HG03135 (cell line): ENCODE measurements at regions not wholly inside any gene's neighbourhood (a gene's known extent, or its start where the extent isn't known, plus 50 kb on each side); places are given as distances from the start of the nearest gene placed in this dataset.
"Not testable (repeated sequence)": the region's sequence is repeated elsewhere in the genome, so short reads cannot be mapped to it uniquely, and the experiment has no call there.

Source experiments
- ATAC-seq: cut with Tn5 transposase; IDR thresholded peaks from one replicate; pipeline ENCODE4 v1.9.1; 2021; ENCODE audit warnings: mild to moderate bottlenecking, moderate library complexity; ENCODE audit not compliant: unreplicated experiment

DNA sequence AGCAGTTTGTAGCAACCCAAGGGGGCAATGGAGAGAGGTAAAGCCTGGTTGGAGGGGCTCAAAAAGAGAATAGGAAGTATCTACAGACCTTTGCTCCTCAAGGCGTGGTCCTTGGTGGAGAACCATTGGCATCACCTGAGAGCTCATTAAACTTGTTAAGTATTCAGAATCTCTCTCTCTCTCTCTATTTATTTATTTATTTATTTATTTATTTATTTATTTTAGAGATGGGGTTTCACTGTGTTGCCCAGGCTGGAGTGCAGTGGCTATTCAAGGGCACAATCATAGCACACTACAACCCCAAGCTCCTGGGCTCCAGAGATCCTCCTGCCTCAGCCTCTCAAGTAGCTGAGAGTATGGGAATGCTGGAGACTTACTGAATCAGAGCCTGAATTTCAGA, 193.1 kb upstream of the ADCY2 start:
- no peak for ATAC-seq

DNA sequence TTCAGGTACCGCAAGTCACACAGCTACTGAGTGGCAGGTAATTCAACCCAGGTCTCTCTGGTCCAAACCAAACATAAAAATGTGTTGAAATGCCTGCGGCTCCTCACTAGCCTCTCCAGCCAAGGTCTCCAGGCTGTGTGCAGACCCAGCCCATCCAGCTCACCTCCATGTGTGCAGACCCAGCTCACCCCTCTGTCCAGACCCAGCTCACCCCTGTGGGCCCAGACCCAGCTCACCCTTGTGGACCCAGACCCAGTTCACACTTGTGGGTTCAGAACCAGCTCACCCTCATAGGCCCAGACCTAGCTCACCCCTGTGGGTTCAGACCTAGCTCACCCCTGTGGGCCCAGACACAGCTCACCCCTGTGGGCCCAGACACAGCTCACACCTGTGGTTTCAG, 188.0 kb upstream of the ADCY2 start:
- ATAC-seq, result no peak

DNA sequence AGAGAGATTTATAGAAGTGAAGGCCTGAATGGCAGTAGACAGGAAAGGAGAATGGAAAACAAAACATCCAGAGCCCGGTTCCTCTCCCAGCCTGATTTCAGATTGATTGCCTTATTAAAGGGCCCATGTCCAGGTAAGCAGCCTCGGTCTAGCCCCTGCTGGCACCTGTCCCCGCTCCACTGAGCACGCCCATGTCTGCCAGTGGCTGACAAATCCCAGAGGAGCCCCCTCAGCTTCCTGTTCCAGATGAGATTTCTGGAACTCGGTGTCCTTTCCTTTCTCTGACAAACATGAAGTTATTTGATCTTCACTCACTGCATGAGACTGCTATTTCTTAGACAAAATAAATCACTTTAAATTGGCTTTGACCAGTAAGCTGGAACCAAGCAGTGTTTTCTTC, 187.0 kb upstream of the ADCY2 start:
- no peak for ATAC-seq

DNA sequence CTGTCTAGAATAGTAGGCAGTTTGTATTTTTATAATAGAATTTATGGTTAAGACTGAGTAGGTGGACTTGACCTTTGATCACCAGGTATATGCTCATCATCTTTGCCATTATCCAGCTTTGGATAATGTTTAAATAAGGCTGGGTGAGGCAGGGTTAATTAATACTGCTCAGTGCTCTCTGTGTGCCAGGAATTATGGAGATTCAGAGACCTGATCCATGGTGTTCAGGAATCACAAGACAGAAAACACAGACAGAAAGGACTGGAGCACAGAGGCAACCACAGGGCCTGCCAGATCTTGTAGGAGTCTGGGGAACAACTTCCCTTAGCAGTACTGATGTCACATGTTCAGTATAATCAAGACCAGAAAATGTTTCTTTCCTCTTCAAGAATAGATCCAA, 186.3 kb upstream of the ADCY2 start:
- no peak for ATAC-seq

DNA sequence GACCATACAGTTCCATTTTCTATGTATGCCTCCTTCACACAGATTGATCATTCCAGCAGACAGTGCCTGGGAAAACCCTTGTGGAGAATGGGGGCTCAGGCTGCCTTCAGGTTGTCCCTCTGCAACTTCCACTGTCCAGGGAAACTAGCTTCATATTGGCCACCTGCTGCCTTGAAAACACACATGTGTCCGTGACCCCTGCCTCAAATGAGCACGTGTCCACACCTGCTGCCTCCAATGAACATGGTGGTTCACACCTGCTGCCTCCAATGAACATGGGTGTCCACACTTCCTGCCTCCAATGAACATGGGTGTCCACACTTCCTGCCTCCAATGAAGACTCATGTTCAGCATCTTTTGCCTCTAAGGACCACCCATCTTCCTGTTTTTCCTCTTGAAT, 185.4 kb upstream of the ADCY2 start:
- no peak for ATAC-seq

DNA sequence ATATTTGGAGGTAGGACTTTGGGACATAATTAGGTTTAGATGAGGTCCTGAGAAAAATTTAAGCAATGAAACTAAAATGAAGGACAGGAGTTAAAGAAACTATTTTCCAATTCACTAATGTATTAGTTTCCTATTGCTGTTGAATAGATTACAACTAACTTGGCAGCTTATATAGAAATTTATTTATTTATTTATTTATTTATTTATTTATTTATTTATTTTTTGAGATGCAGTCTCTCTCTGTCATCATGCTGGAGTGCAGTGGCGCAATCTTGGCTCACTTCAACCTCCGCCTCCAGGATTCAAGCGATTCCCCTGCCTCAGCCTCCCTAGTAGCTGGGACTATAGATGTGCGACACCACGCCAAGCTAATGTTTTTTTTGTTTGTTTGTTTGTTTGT, 182.4 kb upstream of the ADCY2 start:
- no peak for ATAC-seq

DNA sequence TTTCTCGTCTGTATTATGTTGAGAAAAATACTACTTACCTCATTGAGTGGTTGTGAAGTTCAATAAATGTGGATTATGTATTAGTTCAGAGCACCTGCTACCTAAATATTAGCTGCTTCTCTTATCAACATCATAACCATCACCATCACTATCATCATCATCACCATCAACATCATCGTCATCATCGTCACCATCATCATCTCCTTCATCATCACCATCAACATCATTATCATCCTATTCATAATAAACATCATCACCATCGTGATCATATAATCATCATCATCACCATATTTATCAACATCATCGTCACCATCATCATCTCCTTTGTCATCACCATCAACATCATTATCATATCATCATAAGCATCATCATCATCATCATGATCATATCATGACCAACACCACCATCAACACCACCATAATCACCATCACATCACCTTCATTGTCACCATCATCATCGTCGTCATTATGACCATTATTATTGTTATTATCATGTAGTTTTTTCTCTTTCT, 181.0 kb upstream of the ADCY2 start:
- ATAC-seq, result no peak

DNA sequence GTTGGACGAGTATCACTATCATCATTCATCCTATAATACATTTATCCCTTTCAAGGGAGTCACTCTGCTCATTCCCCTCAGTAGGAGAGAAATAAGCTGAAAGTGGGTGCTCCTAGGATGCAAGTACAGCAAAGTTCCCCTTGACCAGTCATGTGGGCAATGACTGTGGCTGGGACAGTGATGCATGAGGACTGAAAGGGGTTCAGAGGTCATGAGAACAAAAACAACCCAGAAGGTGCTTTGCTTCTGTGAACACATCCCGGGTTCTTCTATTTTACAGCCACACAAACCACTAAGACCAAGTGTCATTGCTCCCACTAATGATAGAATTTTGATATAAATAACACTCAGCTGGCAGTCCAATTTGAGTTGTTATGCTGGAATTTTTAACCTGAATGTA, 177.8 kb upstream of the ADCY2 start:
- no peak for ATAC-seq

DNA sequence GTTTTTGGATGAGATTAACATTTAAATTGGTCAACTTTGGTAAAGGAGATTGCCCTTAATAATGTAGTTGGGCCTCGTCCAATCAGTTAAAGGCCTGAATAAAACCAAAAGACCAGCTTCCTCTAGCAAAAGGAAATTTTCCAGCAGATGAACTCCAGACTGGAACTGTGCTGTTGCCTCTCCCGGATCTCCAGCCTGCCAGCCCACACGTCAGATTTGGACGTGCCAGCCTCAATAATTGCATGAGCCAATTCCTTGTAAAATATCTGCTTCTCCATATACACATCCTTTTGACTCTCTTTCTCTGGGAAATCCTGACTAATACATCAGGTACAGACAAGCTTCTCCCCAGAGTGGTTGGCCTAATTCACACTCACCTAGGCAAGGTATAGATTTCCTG, 175.8 kb upstream of the ADCY2 start:
- ATAC-seq, result no peak

DNA sequence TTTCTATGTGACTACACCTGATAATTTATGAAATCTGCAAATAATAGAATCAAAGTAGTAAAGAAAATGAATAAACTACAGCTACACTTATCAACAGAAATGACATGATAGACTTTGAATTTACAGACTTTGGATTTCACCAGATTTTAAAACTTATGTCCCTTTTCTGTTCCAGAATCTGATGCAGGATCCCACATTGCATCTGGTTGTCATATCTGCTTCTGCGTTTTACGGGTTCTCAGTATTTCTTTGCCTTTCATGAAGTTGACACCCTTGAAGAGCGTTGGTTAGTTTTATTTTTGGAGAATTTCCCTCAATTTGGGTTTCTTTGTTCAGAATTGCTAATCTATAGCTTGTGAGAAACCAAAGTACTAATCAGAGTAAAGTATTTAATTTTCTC, 174.9 kb upstream of the ADCY2 start:
- no peak for ATAC-seq

DNA sequence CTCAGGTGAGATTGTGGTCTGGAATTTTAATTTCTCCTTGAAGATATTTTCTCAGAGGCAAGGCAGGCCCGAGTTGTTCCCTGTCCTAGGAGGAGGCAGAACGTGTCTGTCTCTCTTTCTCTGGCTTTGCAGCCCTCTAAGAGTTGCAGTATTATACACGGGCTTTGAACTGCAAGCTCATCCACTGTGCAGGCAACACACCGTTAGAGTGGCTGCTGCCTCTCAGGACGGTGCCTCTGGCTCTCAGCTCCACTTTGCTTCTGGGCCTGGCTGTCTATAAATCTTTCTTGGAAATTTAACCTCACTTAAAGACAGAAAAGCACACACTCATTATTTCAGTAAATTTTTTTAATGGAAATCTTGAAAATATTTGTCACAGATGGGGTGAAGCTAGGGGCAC, 170.1 kb upstream of the ADCY2 start:
- no peak for ATAC-seq

DNA sequence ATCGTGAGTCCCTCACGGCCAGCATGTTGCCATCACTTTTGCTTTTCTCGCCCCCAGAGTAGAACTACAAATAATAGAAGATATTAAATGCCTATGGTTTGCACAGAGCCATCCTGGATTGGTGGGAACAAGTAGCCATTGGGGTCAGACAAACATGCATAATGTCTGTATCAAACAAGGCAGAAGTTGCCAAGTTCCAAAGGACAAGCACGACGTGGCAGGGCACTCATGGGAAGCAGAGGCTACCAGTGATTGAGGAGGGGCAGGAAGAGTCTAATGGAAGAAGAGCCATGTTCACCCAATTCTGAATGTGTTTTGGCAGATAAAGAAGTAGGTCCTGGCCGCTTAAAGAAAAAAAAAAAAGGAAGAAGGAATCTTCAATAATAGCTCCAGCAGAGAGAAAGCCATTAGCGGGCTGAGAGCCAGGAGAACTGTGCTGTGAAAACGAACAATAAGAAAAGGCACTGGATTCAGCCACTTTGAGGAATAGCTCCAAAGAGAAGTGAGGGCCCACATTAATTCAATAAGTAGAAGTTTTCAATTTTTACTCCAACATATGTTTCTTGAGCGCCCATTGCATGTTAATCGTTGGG, 153.7 kb upstream of the ADCY2 start:
- no peak for ATAC-seq

DNA sequence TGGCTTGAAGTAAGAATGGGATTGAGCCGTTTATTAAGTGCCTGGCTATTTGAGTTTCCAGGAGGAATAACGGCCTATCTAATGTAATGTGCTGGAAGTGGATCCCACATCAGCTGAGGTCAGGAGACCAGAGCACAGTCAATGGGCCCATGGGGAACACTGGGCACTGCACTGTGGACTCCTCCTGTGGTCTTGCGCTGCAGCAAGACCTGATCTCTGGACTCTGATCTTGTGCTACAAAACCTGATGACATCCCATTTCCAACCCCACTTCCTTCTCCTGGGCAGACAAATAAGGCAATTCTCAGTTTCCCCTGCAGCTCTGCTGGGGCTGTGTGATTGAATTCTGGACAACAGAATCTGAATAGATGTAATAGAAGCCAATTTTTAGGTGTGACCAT, 151.7 kb upstream of the ADCY2 start:
- no peak for ATAC-seq

DNA sequence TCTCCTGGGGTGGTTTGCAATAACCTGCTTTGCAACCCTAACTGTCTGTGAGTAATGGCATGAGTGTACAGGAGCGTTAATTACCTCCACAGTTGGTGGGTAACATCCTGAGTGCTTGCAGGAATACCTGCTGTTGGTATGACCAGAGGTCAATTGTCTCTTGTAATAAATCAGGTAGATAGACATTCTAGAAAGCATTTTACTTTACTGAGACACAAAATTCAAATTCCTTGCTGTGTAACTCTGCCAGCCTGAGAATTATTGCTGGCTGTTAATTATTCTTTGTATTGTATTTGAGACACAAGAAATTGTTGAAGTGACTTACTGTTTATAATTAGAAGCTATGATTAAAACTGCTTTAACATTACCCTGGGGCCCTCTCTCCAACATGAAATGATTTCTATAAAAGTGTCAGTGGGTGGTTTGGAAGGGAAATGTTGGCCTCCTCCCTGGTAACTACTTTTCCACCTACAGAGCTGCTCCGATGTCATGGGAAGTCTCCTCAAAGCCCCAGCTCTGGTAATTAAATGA, 150.8 kb upstream of the ADCY2 start:
- ATAC-seq, result no peak

DNA sequence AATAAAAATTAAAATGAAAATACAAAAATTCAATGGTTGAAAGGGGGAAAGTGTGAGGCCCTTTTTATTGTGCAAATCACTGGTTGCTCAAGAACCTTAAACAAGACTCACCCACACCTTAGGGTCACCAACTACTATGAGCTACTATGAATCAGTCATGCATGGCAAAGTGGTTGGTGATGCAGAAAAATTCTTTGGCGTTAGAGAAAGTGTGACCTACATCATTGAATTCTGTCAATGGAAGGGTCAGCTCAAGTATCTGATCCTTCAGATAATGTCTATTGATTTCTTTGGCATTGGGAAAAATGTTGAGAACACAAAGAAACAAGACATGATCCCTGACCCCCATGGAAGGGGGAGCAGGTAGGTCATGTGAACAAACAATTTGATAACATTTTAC, 149.7 kb upstream of the ADCY2 start:
- ATAC-seq, result no peak

DNA sequence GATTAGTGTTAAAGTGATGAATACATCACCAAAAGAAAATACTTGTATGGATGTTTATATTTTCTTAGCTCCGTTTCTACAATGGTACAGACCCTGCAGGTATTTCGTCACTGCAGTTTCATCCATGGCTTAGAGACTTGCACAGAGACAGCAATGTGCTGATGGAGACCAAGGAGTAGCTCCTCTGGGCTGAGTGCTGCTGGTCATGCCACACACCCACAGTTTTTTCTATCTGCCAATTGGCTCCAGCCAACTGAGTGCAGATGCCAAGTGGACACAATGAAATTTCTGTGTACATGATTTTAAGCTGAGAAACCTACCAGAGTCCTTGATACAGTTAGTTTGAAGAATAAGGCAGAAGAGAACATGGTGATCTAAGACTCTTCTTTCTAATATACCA, 145.9 kb upstream of the ADCY2 start:
- ATAC-seq, result no peak

DNA sequence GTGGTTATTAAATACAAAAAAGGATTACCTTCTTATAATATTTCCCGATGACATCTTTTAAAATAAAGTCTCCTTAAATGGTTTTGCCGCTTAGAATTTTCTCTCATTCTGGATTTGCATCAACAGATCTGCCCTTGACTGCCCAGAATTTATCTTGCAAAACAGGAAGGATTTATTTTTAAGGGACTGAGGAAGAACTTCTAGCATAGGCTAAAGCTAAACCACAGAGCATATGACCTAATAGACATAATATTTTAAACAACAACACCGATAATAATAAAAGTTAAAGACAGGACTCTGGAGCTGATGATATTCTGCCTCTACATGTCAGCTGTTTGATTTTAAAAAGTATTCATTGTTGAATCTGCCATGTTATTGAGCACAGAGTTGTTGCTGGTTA, 145.3 kb upstream of the ADCY2 start:
- no peak for ATAC-seq

DNA sequence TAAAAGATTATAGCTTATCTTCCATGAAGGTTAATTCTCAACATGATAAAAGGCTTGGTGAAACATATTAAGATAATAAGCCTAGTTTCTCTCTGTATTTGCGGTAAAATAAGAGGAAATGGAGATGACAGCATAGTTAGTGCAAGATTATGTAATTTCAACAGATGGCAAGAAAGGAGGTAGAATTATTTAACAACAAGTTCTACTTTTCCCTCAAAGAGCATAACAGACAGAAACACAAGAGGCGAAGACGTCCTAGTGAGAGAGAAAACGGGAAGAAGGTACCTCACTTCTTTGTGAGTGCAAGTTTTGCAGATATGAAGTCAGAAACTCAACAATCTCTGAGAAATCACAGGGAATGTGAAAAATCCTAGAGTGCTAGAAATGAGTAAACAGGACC, 144.8 kb upstream of the ADCY2 start:
- ATAC-seq, result no peak

DNA sequence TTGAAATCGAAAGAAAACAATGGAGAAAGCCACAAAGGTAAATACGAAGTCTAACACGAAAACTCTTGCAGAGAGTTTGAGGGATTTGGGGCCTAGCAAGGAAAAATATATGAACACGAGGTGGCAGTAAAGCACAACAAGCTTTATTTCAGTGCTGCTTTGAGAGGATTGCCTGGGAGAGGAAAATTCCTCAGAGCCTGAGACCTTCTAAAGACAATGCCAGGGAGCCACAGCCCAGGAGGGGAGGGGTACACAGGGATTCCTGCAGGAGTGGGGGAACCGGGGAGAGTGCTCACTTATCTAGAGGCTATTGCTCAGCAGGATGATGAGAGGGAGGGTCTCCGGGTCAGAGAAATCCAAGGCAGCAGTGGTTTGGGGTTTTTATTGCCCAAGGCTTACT, 134.9 kb upstream of the ADCY2 start:
- no peak for ATAC-seq

DNA sequence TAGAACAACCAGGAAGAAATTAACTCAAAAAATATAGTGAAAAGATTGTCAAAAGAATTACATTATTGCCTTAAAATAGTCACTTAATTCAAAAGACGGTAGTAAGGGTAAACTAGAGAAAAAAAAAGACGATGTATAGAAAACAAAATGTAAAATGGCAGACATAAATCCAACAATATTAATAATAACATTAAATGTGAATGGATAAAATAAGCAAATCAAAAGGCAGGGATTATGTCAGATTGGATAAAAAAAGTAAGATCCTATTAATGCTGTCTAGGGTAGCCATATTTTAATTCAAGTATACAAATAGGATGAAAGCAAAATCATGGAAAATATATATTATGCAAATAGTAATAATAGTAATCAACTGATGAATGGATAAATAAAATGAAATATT, 134.0 kb upstream of the ADCY2 start:
- no peak for ATAC-seq

DNA sequence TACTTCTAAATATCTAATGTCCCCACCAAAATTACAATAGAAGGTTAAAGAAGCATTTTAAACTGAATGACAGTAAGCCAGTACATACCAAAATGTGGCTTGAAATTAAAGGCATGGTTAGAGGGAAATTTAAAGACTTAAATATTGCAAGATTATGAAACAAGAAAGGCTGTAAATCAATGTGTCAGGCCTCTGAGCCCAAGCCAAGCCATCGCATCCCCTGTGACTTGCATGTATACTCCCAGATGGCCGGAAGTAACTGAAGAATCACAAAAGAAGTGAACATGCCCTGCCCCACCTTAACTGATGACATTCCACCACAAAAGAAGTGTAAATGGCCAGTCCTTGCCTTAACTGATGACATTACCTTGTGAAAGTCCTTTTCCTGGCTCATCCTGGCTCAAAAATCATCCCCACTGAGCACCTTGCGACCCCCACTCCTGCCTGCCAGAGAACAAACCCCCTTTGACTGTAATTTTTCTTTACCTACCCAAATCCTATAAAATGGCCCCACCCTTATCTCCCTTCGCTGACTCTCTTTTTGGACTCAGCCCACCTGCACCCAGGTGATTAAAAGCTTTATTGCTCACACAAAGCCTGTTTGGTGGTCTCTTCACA, 132.4 kb upstream of the ADCY2 start:
- ATAC-seq, result not testable (repeated sequence)

DNA sequence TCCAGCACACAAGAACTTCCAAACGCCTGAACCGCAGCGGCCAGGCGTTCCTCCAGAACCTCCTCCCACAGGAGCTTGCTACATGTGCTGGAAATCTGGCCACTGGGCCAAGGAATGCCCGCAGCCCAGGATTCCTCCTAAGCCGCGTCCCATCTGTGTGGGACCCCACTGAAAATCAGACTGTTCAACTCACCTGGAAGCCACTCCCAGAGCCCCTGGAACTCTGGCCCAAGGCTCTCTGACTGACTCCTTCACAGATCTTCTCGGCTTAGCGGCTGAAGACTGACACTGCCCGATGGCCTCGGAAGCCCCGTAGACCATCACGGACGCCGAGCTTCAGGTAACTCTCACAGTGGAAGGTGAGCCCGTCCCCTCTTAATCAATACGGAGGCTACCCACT, 130.2 kb upstream of the ADCY2 start:
- ATAC-seq, result not testable (repeated sequence)

DNA sequence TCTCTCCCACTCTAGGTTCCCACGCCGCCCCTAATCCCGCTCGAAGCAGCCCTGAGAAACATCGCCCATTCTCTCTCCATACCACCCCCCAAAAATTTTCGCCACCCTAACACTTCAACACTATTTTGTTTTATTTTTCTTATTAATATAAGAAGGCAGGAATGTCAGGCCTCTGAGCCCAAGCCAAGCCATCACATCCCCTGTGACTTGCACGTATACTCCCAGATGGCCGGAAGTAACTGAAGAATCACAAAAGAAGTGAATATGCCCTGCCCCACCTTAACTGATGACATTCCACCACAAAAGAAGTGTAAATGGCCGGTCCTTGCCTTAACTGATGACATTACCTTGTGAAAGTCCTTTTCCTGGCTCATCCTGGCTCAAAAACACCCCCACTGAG, 127.2 kb upstream of the ADCY2 start:
- ATAC-seq, result not testable (repeated sequence)
